Dendritic cell treated with granulocyte-macrophage colony-stimulating factor and Interleukin-4, amounts not matched to agents 40 ng/mL and 50 ng/mL, for 4 days (primary cell): ENCODE measurements at regions not wholly inside any gene's neighbourhood (a gene's known extent, or its start where the extent isn't known, plus 50 kb on each side); places are given as distances from the start of the nearest gene placed in this dataset.

Experiments
- H3K27ac Mint-ChIP-seq: one replicate; pipeline ENCODE4 v1.8.0; 2022; ENCODE audit warnings: mild to moderate bottlenecking, mixed read lengths
- H3K27me3 Mint-ChIP-seq: one replicate; pipeline ENCODE4 v1.8.0; 2022; ENCODE audit warnings: mild to moderate bottlenecking, mixed read lengths
- H3K36me3 Mint-ChIP-seq: one replicate; pipeline ENCODE4 v1.8.0; 2022; ENCODE audit warnings: low read depth, mixed read lengths
- H3K4me1 Mint-ChIP-seq: one replicate; pipeline ENCODE4 v1.8.0; 2022; ENCODE audit warnings: low read depth, mixed read lengths
- H3K4me3 Mint-ChIP-seq: one replicate; pipeline ENCODE4 v1.8.0; 2022; ENCODE audit warnings: mild to moderate bottlenecking, moderate library complexity, mixed read lengths
- H3K9me3 Mint-ChIP-seq: one replicate; pipeline ENCODE4 v1.8.0; 2022; ENCODE audit warnings: mixed read lengths
- intact Hi-C: fragments of 100-400 bp; cut with micrococcal nuclease; formaldehyde crosslinking; loops from one replicate; pipeline ENCODE4 v1.15.0; 2022

DNA sequence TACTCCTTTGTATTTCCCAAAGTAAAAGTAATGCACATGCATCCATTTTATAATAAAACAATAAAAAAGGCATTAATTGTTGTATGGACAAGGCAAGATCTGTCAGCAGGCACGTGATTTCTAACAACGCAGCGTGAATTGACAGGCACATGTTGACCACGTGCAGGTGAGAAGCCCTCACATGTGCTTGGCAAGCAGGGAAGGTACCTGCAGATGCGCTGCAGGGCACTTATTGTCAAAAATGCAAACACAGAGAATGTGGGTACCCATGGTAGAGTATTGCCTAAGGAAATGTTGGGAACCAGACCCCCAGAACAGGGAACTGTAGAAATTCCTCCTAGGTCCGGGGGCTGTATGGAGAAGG, 515.0 kb upstream of the HS6ST1 start:
- Mint-ChIP-seq H3K27ac (no peak overlapping the region), H3K4me3 (no peak overlapping the region), H3K4me1 (no peaks in the 10 kb centered on the region), H3K27me3 (no peaks in the 10 kb centered on the region), H3K9me3 (no peaks in the 10 kb centered on the region), H3K36me3 (no peaks in the 10 kb centered on the region)
- intact Hi-C loops: no loop called here

DNA sequence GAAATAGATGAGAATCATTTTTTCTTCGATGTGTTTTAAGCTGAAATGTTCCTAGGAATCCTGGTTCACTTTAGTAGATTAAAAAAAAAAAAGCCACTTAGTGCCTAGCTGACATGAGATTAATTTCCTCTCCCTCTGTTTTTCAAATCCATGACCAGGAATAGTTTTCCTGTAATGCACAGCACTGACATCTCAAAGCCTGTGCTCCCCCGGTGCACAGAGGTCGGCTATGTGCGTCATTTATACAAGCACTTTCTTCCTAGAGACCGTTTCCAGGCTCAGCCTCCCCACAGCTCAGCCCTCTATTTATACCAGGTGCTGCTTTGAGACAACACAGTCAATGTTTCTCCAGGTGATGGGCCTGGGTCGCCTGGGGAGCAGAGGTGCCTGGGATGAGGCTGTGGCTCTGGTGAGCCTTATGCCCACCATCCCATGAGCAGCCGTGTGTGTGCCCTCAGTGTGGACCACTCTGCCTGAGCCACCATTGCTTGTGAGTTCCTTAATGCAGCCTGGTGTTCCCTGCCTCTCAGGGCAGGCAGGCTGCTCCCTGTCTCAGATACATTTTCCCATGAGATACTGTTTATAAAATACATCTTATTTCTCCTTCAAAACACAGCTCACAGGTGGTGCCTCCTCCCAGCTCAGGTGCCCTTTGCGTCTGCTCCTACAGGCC, 515.7 kb upstream of the HS6ST1 start:
- intact Hi-C loops: no loop called here
- H3K27ac Mint-ChIP-seq: no peak overlapping the region
- no peak overlapping the region for H3K4me3 Mint-ChIP-seq
- no peaks in the 10 kb centered on the region for H3K9me3 Mint-ChIP-seq
- H3K4me1 Mint-ChIP-seq: no peaks in the 10 kb centered on the region
- no peaks in the 10 kb centered on the region for H3K36me3 Mint-ChIP-seq
- peaks cover 1% of the 10 kb centered on the region for H3K27me3 Mint-ChIP-seq

DNA sequence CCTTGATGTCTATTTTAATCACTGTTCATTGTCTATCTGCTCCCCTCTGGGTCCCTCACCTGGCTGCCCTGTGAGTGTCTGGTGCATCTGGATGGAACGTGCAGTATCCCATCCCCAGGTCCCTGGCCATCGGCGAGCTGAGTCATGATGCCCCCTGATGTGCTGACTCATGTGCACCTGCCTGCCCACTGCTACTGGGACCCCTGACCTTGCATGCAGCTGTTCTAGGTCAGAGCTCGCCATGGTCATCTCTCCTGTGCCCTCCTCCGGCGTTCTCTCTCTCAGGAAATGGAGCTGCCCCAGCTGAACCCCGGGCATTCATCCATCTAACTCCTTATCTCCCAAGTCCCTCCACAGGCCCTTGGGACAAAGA, 516.2 kb upstream of the HS6ST1 start:
- H3K36me3 Mint-ChIP-seq: no peaks in the 10 kb centered on the region
- no peak overlapping the region for H3K27ac Mint-ChIP-seq
- peaks cover 1% of the 10 kb centered on the region for H3K27me3 Mint-ChIP-seq
- no peak overlapping the region for H3K4me3 Mint-ChIP-seq
- H3K4me1 Mint-ChIP-seq: no peaks in the 10 kb centered on the region
- no peaks in the 10 kb centered on the region for H3K9me3 Mint-ChIP-seq
- intact Hi-C loops: no loop called here

DNA sequence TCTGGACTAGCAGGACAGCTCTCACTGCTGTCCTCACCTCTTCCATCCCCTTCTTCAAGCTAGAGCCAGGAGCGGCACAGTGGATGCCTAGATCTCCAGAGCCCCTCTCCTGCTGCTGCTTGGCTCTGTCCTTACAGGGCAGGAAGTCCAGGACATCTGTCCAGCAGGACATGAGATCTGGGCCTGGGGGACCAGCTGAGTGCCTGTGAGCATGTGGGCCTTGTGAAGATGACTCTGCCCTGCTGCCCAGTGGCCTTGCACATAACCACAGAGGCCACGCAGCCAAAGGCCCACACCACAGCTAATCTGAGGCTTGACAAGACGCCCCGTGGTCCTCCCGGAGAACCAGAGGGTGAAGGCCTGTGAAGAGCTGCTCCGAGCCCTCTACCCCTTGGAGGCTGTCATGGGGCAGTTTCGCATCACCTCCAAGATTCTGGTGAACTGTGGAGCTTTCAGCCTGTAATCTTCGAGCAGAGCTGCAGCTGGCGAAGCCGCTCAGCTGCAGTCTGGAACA, 516.7 kb upstream of the HS6ST1 start:
- intact Hi-C loops: no loop called here
- Mint-ChIP-seq H3K9me3 (no peaks in the 10 kb centered on the region), H3K27me3 (peaks cover 1% of the 10 kb centered on the region), H3K4me1 (no peaks in the 10 kb centered on the region), H3K4me3 (no peak overlapping the region), H3K27ac (no peak overlapping the region), H3K36me3 (no peaks in the 10 kb centered on the region)

DNA sequence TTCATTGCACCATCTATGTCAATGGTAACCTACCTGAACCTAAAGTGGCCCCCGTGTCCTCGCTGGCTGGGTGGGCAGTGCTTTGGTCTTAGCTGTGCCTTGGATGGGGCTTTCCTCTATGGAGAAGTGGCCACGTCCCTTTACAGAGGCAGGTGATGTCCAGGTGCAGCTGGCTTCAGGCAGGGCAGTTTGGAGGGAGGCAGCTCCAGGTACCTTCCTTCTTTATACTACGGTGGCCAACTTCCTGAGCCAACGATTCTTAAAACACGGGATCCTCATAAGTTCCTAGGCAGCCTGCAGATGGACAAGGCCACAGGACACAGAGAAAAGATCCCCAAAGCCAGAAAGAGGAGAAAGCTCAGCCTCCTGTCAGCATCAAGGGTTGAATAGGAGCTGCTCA, 517.3 kb upstream of the HS6ST1 start:
- Mint-ChIP-seq H3K27ac (no peak overlapping the region), H3K27me3 (peaks cover 1% of the 10 kb centered on the region), H3K4me3 (no peak overlapping the region), H3K36me3 (no peaks in the 10 kb centered on the region), H3K9me3 (no peaks in the 10 kb centered on the region), H3K4me1 (no peaks in the 10 kb centered on the region)
- intact Hi-C loops: no loop called here

DNA sequence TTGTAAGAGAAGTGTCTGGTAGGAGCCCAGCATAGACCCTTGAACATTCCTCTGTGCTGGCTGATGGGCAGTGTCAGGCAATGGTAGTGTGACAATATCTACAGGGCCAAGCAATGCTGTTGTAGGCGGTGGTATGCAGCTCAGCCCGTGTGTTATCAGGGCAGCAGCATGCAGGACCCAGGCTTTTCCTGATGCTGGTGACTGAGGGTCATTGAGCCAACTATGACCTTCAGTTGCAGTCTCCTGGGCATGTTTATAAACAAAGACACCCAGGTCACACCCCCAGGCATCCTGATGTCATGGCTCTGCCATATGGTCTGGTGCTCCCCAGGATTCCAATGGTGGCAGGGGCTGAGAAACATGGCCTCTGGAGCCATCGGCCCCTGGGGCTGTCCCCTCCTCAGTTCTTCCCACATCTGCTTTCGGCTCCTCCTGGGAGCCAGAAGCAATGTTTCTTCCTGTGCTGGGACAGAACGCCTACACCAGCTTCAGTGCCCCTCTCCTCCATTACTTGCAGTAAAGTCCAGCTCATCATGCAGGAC, 518.0 kb upstream of the HS6ST1 start:
- Mint-ChIP-seq H3K9me3 (no peaks in the 10 kb centered on the region), H3K36me3 (no peaks in the 10 kb centered on the region), H3K27ac (no peak overlapping the region), H3K27me3 (peaks cover 3% of the 10 kb centered on the region), H3K4me1 (no peaks in the 10 kb centered on the region), H3K4me3 (no peak overlapping the region)
- intact Hi-C loops: no loop called here

DNA sequence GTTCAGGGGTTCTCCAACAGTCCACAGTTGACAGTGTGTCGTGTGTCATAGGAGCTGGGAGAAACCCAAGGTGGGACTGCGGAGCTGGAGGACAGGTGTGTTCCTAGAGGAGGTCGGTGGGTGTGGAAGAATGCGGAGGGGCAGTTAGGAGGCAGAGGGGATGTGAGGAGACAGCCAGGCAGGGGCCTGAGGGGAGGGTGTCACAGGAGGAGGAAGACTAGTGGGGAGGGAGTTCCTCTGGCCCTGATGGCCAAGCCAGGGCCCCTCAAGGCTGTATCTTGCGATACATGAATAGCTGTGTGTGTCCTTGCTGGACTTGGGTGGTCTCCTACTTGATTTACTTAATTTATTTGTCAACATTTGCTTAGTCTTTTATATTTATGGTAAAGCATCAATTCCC, 519.6 kb upstream of the HS6ST1 start:
- Mint-ChIP-seq H3K27ac (no peak overlapping the region), H3K27me3 (peaks cover 3% of the 10 kb centered on the region), H3K4me1 (no peaks in the 10 kb centered on the region), H3K36me3 (no peaks in the 10 kb centered on the region), H3K4me3 (no peak overlapping the region), H3K9me3 (no peaks in the 10 kb centered on the region)
- intact Hi-C loops: no loop called here

DNA sequence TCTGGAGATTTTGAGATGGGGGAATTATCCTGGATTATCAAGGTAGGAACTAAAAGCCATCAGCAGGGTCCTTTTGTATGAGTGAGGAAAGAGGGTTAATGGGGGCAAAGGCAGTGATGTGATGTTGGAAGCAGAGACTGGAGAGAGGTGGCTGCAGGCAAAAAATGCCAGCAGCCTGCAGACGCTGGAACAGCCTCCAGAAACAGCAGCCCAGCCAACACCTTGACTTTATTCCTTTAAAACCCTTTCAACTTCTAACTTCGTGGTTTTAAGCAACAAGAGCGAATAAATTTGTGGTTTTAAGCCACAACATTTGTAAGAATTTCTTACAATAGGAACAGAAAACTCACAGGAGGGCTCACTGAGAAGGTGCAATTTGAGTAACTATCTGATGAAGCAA, 523.1 kb upstream of the HS6ST1 start:
- H3K4me3 Mint-ChIP-seq: no peak overlapping the region
- H3K27ac Mint-ChIP-seq: no peak overlapping the region
- peaks cover 3% of the 10 kb centered on the region for H3K27me3 Mint-ChIP-seq
- H3K36me3 Mint-ChIP-seq: no peaks in the 10 kb centered on the region
- no peaks in the 10 kb centered on the region for H3K9me3 Mint-ChIP-seq
- intact Hi-C loops: no loop called here
- H3K4me1 Mint-ChIP-seq: no peaks in the 10 kb centered on the region

DNA sequence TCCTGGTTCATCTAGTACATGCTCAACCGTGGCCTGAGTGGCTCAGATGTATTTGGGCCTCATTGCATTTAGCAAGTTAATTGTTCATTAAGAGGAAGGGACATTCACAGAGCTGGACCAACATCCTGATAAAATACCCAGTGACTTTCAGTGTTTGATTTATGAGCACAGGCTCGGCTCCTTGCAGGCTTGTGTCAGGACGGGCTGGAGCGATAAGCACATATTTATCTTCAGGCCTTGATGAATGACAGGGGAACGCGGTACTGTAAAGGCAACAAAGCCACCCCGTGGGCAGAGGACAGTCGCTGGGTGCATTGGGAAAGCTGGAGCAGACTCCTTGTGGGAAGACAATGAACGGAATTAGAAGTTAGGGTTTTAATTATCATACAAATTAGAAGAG, 548.6 kb upstream of the HS6ST1 start:
- intact Hi-C loops: no loop called here
- no peaks in the 10 kb centered on the region for H3K9me3 Mint-ChIP-seq
- no peak overlapping the region for H3K27ac Mint-ChIP-seq
- H3K27me3 Mint-ChIP-seq: no peaks in the 10 kb centered on the region
- H3K36me3 Mint-ChIP-seq: no peaks in the 10 kb centered on the region
- no peak overlapping the region for H3K4me3 Mint-ChIP-seq
- H3K4me1 Mint-ChIP-seq: no peaks in the 10 kb centered on the region

DNA sequence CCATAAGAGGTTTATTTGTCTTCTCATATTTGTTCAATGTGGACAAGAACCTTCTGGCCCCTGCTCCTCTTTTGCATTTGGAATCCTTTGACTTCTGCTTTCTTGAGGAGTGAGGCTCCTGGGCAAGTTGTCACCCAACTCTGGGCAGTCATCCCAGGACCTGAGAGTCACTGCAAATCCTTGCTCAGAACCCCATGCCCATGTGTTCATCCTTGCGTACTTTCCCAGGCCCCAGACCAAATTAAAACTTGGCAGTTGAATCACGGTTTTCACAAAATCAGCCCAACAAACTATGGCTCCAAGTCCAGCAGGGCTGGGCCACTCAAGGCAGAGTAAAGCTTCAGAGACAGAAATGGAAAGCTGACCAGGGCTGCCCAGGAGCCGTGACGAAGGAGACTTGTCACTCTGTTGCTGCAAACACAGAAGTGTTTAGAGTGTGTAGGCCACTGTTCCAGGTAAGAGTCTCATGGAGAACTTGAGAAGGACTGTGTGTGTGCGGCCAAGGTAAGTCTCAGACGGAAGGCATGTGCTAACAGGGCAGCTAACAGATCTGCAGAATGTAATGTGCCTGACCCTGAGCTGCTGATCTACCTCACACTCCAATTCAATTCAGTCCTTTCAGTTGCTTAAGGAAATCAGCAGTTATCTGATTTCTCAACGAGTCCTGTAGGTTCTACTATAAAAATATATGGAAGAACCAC, 549.4 kb upstream of the HS6ST1 start:
- no peak overlapping the region for H3K27ac Mint-ChIP-seq
- no peak overlapping the region for H3K4me3 Mint-ChIP-seq
- no peaks in the 10 kb centered on the region for H3K36me3 Mint-ChIP-seq

DNA sequence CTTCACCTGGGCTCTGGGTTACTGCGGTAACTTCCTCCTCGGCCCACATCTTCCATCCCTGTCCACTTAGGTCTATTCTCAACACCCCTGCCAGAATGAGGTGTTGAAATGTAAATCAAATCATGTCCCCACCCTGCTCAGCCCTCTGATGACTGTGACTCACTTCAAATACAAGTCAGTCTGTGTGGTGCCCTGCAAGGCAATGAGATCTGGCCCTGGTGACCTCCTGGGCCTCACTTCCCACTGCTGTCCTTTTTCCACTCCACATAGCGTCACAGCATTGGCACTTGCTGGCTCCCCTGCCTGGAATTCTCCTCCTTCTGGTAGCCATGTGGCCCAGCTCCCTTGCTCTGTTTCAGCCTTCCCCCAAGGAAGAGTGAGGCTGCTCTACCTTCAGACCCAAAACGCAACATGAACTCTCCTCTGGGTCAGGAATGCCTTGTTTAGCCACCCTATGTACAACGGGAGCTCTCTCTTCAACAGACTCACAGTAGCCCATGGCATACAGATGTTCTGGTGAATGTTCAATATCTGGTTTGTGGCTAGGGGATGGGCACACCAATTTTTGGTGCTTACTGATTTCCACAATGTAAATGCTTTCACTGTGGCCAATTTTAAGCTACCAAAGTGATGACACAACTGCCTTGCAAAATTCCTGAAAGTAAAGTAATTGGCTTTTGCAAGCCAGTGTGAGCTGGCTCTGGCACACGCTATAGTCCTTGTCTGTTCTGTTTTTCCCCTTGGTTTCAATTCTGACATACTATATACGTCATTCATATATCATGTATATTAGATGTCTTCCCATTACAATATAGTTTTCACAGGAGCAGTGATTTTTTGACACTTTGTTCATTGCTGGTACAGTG, 550.3 kb upstream of the HS6ST1 start:
- no peaks in the 10 kb centered on the region for H3K36me3 Mint-ChIP-seq
- no peaks in the 10 kb centered on the region for H3K27me3 Mint-ChIP-seq
- no peaks in the 10 kb centered on the region for H3K9me3 Mint-ChIP-seq
- H3K4me3 Mint-ChIP-seq: no peak overlapping the region
- no peaks in the 10 kb centered on the region for H3K4me1 Mint-ChIP-seq
- intact Hi-C loops: no loop called here
- H3K27ac Mint-ChIP-seq: no peak overlapping the region

More for the DNA sequence above, 549.4 kb upstream of the HS6ST1 start:
- no peaks in the 10 kb centered on the region for H3K9me3 Mint-ChIP-seq
- H3K27me3 Mint-ChIP-seq: no peaks in the 10 kb centered on the region
- intact Hi-C loops: no loop called here
- H3K4me1 Mint-ChIP-seq: no peaks in the 10 kb centered on the region

DNA sequence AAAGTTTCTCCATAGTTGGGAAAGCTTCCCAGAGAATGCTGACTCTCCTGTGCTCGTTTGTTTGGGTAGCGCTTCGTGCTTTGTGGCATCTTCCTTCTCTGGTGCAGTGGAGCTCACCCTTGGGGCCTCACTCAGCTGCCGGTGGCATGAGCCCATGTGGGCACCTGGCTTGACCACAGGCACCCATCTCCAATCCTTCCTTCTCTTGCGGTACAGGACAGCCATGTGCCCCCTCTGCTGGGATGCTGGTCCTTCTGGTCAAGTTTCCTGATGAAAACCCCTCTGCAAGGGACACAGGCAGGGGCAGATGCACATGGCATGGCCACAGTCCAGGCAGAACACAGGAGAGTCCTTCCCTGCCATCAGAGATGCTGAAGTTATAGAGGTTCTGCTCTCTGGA, 555.9 kb upstream of the HS6ST1 start:
- H3K27me3 Mint-ChIP-seq: no peaks in the 10 kb centered on the region
- intact Hi-C loops: no loop called here
- no peak overlapping the region for H3K27ac Mint-ChIP-seq
- no peaks in the 10 kb centered on the region for H3K4me1 Mint-ChIP-seq
- H3K4me3 Mint-ChIP-seq: no peak overlapping the region
- H3K9me3 Mint-ChIP-seq: no peaks in the 10 kb centered on the region
- no peaks in the 10 kb centered on the region for H3K36me3 Mint-ChIP-seq

DNA sequence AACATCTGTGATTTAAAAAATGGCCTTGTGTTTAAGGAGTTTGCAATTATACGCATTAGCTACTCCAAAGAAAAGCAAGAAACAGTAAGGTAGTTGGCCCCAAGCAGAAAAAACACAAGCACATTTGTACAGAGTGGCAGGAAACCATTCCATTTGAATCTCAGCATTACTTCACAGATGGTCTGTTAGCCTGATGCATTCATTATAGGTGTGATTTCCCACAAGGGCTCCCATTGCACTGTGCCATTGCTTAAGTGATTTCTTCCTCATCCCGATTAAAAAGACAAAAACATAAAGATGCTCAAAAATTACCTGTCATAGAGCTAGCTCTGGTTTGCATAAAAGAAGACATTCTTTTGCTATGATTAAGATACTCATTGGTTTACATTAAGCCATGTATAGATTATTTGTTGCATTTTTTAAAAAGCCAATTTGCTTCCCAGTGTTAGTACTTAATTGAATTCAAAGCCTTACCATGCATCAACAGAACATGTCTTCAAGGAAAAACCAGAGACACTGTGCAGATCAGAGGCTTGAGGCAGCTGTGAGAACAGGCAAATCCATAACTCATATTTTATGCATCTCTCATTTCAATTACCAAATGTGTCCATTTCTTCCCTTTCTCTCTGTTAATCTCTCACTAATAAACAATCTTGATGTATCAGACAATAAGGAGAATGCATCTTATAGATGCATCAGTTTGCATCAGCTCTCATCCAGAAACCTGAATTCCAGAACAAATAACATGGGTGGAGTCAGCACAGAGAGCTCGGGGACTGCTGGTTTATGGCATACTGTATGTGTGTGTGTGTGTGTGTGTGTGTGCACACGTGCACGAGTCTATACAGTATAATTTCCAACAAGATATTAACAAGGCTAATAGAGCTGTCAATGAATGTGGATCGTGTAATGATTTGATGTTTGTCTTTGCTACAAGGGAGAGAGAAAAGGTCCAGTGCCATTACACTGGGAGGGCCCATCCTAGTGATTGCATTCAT, 558.6 kb upstream of the HS6ST1 start:
- Mint-ChIP-seq H3K36me3 (no peaks in the 10 kb centered on the region), H3K4me1 (no peaks in the 10 kb centered on the region), H3K4me3 (no peak overlapping the region), H3K9me3 (no peaks in the 10 kb centered on the region), H3K27me3 (no peaks in the 10 kb centered on the region), H3K27ac (no peak overlapping the region)
- intact Hi-C loops: no loop called here
